Spleen (tissue), 7 donors: ENCODE measurements at regions not wholly inside any gene's neighbourhood (a gene's known extent, or its start where the extent isn't known, plus 50 kb on each side); places are given as distances from the start of the nearest gene placed in this dataset.

Experiments
- POLR2A ChIP-seq, 3 donors: fragments of 450-650 bp; IDR thresholded peaks; one replicate each; pipeline ENCODE4 v1.5.1; 2017; ENCODE audit warnings: antibody characterized with exemption in 3 of 3, mild to moderate bottlenecking in 1 of 3
- TF ChIP-seq, protein P1 (sequence below), 11 experiments: fragments of 200-600 bp in 7 of 11; fragments of 450-650 bp in 4 of 11; sonication (generic) in 4 of 11; IDR thresholded peaks in 8 of 11; conservative IDR thresholded peaks in 3 of 11; 1 replicate in 7 of 11; 2 replicates in 4 of 11; pipeline versions ENCODE4 v1.4.0 to v1.8.0; 2016 to 2021; ENCODE audit warnings: antibody characterized with exemption in 11 of 11, inconsistent platforms in 4 of 11, mild to moderate bottlenecking in 1 of 11
- donor health status: DM: no; HTN: no; CAD: no; lungs with moderate emphysema.
- donor health status: DM: no; HTN: no; CAD: no.
- donor health status: DM: no; HTN: no; CAD: no.

DNA sequence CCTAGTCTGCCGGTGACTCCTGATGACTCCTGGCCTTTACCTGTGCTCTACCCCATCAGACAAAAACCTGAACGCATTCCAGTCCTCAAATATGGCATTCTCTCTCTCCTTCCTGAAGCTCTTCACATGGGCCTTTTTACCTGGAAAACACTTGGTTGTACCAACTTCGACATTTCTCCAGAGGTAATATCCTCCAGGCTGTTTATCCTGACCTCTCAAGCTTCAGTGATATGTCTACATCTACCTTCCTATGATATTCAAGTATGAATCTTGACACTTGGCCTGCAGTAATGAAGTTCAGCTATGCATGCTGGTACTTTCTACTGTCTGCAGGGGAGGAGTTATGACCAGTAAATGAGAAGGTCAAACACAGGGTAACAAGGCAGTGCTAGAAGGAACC, 901.8 kb downstream of the VRK1 start:
- TF ChIP-seq, protein P1, sequence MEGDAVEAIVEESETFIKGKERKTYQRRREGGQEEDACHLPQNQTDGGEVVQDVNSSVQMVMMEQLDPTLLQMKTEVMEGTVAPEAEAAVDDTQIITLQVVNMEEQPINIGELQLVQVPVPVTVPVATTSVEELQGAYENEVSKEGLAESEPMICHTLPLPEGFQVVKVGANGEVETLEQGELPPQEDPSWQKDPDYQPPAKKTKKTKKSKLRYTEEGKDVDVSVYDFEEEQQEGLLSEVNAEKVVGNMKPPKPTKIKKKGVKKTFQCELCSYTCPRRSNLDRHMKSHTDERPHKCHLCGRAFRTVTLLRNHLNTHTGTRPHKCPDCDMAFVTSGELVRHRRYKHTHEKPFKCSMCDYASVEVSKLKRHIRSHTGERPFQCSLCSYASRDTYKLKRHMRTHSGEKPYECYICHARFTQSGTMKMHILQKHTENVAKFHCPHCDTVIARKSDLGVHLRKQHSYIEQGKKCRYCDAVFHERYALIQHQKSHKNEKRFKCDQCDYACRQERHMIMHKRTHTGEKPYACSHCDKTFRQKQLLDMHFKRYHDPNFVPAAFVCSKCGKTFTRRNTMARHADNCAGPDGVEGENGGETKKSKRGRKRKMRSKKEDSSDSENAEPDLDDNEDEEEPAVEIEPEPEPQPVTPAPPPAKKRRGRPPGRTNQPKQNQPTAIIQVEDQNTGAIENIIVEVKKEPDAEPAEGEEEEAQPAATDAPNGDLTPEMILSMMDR (IDR thresholded peaks at IDR 0.05 in 8 of 11, conservative IDR thresholded peaks at IDR 0.05 in 3 of 11) = no peak
- TF ChIP-seq POLR2A (IDR thresholded peaks at IDR 0.05) = no peak
